Nephron progenitor cell (in vitro differentiated cells): ENCODE measurements at regions not wholly inside any gene's neighbourhood (a gene's known extent, or its start where the extent isn't known, plus 50 kb on each side); places are given as distances from the start of the nearest gene placed in this dataset.

Source experiments
- DNase-seq: peaks from one replicate; pipeline ENCODE4 v3.0.0; 2021
- H3K27ac Mint-ChIP-seq: 2 replicates; pipeline ENCODE4 v1.8.0; 2021; ENCODE audit warnings: mild to moderate bottlenecking, moderate library complexity, mixed read lengths
- H3K27me3 Mint-ChIP-seq: 2 replicates; pipeline ENCODE4 v1.8.0; 2021; ENCODE audit warnings: mild to moderate bottlenecking, low read depth, mixed read lengths; ENCODE audit not compliant: poor library complexity
- H3K36me3 Mint-ChIP-seq: 2 replicates; pipeline ENCODE4 v1.8.0; 2021; ENCODE audit warnings: low read depth, mixed read lengths
- H3K4me1 Mint-ChIP-seq: 2 replicates; pipeline ENCODE4 v1.8.0; 2021; ENCODE audit warnings: mixed read lengths
- H3K4me3 Mint-ChIP-seq: 2 replicates; pipeline ENCODE4 v1.8.0; 2021; ENCODE audit warnings: mild to moderate bottlenecking, moderate library complexity, mixed read lengths
- H3K9me3 Mint-ChIP-seq: 2 replicates; pipeline ENCODE4 v1.8.0; 2021; ENCODE audit warnings: mild to moderate bottlenecking, moderate library complexity, mixed read lengths
- TF ChIP-seq, protein P1 (sequence below): fragments of 200-600 bp; sonication (generic); IDR thresholded peaks from 2 replicates; pipeline ENCODE4 v1.5.0; 2021; ENCODE audit warnings: antibody characterized with exemption

DNA sequence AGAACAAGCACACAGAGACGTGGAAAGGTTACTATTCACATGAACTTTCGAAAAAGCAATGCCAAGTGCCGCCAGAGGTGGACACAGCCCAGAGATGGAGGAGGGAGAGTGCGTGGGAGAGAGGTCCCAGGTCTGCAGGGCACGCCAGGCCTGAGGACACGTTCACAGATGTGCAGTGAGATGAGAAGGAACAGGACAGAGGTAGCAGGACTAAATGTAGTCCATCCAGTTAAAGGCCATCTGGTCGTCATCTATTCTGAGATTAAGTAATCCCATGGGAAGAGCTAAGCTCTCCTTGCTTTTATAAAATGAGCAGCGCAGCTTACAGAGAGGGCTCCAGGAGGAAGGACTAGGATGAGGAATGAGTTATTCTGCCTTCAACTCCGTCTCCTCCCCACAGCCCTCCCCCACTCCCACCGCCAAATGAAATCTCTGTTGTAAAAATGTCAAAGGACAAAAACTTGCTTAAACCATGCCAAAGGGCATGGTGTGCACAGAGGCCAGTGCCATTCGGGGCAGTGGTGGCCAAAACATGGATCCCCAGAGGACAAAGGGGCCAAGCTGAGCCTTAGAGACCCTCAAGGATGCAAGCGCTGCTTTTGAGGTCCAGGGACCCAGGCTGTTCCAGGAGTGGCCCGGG, 85.4 kb upstream of the SLC25A33 start:
- DNase-seq = peak; percentile 25
- Mint-ChIP-seq H3K4me1 (peaks cover 75% of the 10 kb centered on the region), H3K36me3 (no peaks in the 10 kb centered on the region), H3K4me3 (peak overlapping the region; percentile 31), H3K9me3 (no peaks in the 10 kb centered on the region), H3K27ac (no peak overlapping the region), H3K27me3 (peaks cover 19% of the 10 kb centered on the region)
- TF ChIP-seq, protein P1, sequence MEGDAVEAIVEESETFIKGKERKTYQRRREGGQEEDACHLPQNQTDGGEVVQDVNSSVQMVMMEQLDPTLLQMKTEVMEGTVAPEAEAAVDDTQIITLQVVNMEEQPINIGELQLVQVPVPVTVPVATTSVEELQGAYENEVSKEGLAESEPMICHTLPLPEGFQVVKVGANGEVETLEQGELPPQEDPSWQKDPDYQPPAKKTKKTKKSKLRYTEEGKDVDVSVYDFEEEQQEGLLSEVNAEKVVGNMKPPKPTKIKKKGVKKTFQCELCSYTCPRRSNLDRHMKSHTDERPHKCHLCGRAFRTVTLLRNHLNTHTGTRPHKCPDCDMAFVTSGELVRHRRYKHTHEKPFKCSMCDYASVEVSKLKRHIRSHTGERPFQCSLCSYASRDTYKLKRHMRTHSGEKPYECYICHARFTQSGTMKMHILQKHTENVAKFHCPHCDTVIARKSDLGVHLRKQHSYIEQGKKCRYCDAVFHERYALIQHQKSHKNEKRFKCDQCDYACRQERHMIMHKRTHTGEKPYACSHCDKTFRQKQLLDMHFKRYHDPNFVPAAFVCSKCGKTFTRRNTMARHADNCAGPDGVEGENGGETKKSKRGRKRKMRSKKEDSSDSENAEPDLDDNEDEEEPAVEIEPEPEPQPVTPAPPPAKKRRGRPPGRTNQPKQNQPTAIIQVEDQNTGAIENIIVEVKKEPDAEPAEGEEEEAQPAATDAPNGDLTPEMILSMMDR = no peak

DNA sequence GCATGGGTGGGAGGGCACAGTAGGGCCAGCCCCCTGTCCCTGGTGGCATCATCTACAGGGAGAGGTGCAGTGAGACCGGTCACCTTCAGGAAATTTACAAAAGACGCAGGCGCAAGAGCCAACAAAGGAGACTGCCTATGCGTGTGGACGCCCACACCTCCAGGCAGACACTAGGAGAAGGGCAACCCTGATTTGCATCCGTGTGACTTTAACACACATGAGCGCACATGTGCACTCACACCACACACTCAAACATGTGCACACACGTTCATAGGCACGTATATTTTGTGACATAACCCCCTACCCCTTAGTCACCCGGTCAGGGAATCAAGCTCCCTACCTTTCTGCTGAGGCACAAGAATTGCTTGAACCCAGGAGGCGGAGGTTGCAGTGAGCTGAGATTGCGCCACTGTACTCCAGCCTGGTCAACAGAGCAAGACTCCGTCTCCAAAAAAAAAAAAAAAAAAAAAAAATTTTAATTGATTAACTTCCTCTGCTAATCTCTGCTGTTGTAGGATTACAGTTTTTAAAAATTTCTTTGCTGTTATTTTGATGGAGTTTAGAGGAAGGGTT, 84.7 kb upstream of the SLC25A33 start:
- no peak overlapping the region for H3K4me3 Mint-ChIP-seq
- peaks cover 70% of the 10 kb centered on the region for H3K4me1 Mint-ChIP-seq
- no peaks in the 10 kb centered on the region for H3K36me3 Mint-ChIP-seq
- H3K27ac Mint-ChIP-seq = peak overlapping the region; percentile 66
- DNase-seq = no peak
- TF ChIP-seq, protein P1 = no peak
- peaks cover 19% of the 10 kb centered on the region for H3K27me3 Mint-ChIP-seq
- H3K9me3 Mint-ChIP-seq = no peaks in the 10 kb centered on the region

DNA sequence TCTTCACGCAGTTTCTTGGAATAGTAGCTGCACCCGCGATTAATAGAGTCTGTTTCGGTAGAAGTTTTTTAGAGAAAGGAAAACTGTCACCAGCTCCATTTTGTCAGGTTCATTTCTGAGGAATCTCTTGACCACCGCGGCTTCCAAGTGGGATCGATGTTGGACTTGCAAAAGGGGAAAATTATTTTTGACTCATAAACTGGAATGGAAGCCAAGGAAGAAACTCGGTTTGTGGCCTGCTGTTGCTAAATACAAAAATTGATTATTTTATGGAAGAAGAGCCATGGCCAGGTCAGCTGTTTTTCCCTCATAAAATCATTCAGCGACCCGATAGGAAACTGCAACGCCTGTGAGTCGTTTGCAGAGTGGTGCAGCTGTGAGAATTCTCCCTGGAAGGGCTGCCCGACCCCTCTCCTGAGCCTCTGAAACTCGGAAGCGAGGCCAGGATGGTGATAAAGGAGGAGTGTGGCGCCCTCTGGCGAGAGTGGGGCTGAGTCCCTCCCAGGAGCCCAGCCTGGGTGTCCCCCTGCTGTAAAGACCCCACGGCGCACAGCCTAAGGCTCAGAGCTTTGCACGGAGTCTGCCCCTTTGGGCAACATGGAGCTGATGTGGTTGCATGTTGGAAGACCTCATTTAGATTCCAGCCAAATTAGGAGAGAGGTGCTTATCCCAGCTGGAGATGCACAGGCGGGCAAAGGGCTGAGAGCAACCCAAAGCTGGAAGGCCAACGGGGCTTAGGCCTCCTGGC, 83.6 kb upstream of the SLC25A33 start:
- DNase-seq = peak; percentile 86
- no peak overlapping the region for H3K27ac Mint-ChIP-seq
- TF ChIP-seq, protein P1 = peak; percentile 81
- H3K4me1 Mint-ChIP-seq = peaks cover 67% of the 10 kb centered on the region
- no peaks in the 10 kb centered on the region for H3K9me3 Mint-ChIP-seq
- H3K36me3 Mint-ChIP-seq = no peaks in the 10 kb centered on the region
- peaks cover 19% of the 10 kb centered on the region for H3K27me3 Mint-ChIP-seq
- no peak overlapping the region for H3K4me3 Mint-ChIP-seq

DNA sequence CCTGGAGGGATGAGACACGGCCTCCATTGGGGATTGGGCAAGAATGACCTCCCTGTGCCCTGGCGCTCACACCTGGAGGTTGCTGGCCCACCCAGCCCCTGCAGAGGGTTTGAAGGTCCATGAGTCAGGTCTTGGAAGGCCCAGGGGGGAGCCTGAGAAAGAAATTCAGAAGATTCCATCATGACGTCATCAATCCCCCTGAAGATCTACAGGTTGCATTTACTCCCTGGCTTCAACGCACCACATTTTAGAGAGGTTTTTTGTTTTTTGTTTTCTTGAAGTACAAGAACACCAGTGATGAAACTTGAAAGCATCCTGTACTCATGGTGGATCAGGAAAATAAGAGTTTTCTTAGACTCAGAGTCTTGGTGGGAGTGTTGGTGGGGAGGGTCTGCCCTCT, 82.4 kb upstream of the SLC25A33 start:
- Mint-ChIP-seq H3K4me3 (no peak overlapping the region), H3K27ac (no peak overlapping the region), H3K4me1 (peaks cover 55% of the 10 kb centered on the region), H3K27me3 (peaks cover 24% of the 10 kb centered on the region), H3K9me3 (no peaks in the 10 kb centered on the region), H3K36me3 (no peaks in the 10 kb centered on the region)
- no peak for DNase-seq
- TF ChIP-seq, protein P1 = no peak

DNA sequence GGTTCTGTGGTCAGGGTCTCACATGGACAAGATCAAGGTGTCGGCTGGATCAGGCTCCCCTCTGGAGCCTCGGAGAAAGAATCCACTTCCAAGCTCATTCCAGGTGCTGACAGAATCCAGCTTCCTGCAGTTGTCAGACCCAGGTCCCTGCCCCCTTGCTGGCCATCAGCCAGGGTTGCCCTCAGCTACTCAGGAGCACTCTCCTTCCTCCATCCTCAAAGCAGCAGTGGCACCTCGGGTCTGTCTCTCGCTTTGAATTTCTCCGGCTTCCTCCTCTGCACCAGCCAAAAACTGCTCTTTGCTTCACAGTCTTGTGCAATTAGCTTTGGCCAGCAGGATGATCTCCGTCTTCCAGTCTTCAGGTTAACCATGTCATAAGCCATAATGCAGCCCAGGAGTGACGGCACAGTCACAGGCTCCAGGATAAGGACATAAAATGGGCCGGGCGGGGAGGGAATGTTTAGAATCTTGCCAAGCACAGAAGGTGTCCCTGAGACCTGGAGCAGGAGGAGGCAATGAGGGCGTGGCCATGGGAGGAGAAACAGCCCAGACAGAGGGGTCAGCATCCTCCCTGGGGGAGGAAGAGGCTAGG, 79.4 kb upstream of the SLC25A33 start:
- Mint-ChIP-seq H3K36me3 (no peaks in the 10 kb centered on the region), H3K27ac (no peak overlapping the region), H3K4me3 (no peak overlapping the region), H3K27me3 (peaks cover 20% of the 10 kb centered on the region), H3K4me1 (peaks cover 25% of the 10 kb centered on the region), H3K9me3 (no peaks in the 10 kb centered on the region)
- TF ChIP-seq, protein P1 = no peak
- no peak for DNase-seq
